Stomach (tissue), 4 donors: ENCODE measurements at regions not wholly inside any gene's neighbourhood (a gene's known extent, or its start where the extent isn't known, plus 50 kb on each side); places are given as distances from the start of the nearest gene placed in this dataset.

Experiments
- CTCF ChIP-seq, 7 experiments: fragments of 450-650 bp in 4 of 7; fragments of 200-600 bp in 3 of 7; sonication (generic) in 3 of 7; IDR thresholded peaks; one replicate each; pipeline ENCODE4 v1.5.1; 2016 to 2019; ENCODE audit warnings: antibody characterized with exemption in 7 of 7, control low read depth in 2 of 7, mild to moderate bottlenecking in 1 of 7
- EP300 ChIP-seq: sonication (generic); formaldehyde crosslinking; IDR thresholded peaks from one replicate; pipeline ENCODE4 v1.6.1; 2017; ENCODE audit warnings: antibody characterized with exemption
- POLR2A ChIP-seq, 4 donors: fragments of 450-650 bp; IDR thresholded peaks; one replicate each; pipeline ENCODE4 v1.6.1; 2016; ENCODE audit warnings: antibody characterized with exemption in 4 of 4, control low read depth in 2 of 4, mild to moderate bottlenecking in 1 of 4, moderate library complexity in 1 of 4
- POLR2AphosphoS5 ChIP-seq, 3 donors: sonication (generic); formaldehyde crosslinking; IDR thresholded peaks; one replicate each; pipeline ENCODE4 v1.6.1; 2016; ENCODE audit warnings: antibody characterized with exemption in 3 of 3

GRCh38 chr3:152197937-152198336 is 70.8 kb upstream of the MBNL1 start:
- TF ChIP-seq POLR2AphosphoS5 (IDR thresholded peaks at IDR 0.05) (no peak), CTCF (IDR thresholded peaks at IDR 0.05) (no peak), POLR2A (IDR thresholded peaks at IDR 0.05) (no peak), EP300 (no peak)
